HG03520 (cell line): ENCODE measurements at regions not wholly inside any gene's neighbourhood (a gene's known extent, or its start where the extent isn't known, plus 50 kb on each side); places are given as distances from the start of the nearest gene placed in this dataset.
"Not testable (repeated sequence)": the region's sequence is repeated elsewhere in the genome, so short reads cannot be mapped to it uniquely, and the experiment has no call there.

Experiments
- ATAC-seq: cut with Tn5 transposase; IDR thresholded peaks from one replicate; pipeline ENCODE4 v1.9.1; 2021; ENCODE audit warnings: mild to moderate bottlenecking, moderate library complexity; ENCODE audit not compliant: unreplicated experiment

DNA sequence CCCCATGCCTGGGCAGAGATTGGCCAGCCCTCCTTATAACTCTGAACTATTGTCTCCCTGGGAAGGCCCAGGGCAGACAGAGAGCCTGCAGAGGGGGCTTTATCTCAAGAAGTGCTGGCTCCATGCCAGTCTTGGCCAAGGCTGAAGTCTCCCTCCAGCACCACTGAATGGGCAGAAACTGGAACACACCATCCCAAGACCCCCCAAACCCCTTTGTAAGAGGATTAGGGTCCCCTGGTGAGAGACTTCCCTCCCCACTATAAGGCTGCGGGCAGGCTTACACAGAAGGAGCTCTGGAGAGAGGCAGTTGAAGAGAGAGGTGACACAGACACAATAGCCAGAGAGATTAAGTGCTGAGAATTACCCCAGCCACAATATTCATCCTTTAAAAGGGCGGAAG is 97.2 kb downstream of the NAV1 start:
- no peak for ATAC-seq

DNA sequence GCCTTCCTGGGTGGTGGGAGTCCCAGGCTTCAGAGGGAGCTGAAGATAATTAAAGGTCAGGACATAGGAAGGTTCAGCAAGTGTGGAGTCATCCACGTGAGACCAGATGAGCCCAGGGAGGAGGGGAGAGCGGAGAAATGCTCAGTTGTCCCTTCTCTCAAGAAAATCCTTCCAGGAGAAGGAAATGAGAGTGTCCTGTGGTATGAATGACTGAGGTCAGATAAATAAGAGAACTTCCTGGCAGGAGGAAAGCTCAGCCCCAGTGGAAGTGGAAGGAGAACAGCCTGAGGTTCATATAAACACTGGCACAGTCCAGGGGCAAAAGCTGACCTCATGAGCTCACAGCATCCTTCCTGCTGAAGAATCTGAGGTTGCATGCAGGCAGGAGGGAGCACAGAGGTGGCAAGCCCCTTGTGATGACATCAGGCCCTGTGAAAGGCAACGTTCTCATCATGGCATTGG is 97.6 kb downstream of the NAV1 start:
- ATAC-seq: no peak

GRCh38 chr1:201637282-201638079 is 98.6 kb downstream of the NAV1 start:
- ATAC-seq: no peak

DNA sequence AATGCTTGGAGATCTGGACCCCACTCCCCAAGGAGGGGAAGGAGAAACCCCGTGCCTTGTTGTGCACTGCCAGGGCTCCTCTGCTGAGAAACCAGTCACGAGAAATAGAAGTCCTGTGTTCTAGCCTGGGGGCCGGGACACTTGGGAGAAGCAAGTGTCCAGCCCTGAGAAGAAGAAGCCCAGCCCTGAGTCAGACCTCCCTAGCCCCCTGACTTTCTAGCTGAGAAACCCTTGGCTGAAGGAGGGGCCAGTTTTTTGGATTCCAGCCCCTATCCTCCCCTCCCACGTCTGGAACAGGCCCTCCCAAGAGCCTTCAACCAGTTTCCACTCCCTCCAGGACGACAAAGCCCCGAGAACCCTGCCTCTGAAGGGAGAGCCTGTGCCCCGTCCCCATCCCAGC is 100.5 kb downstream of the NAV1 start:
- ATAC-seq: no peak

GRCh38 chr1:201639826-201640225 is 100.9 kb downstream of the NAV1 start:
- no peak for ATAC-seq

DNA sequence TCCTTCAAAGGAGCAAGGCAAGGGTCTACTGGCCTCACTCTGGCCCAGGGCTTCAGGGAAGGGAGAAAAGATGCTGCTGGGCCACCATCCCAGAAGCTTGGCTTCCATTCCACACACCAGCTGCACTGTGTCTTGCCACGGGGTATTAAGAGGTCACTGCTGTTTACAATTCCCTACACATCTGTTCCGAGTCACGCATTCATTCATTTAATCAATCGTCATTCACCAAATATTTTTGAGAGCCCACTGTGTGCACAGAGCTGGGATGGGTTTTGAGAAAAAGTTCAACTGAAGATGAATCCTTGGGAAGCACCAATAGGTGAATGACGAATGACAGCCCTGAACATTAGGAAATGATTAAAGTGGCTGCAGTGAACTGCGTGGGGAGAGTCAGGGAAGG is 101.7 kb downstream of the NAV1 start:
- no peak for ATAC-seq

GRCh38 chr1:201641524-201642253 is 102.8 kb downstream of the NAV1 start:
- no peak for ATAC-seq

DNA sequence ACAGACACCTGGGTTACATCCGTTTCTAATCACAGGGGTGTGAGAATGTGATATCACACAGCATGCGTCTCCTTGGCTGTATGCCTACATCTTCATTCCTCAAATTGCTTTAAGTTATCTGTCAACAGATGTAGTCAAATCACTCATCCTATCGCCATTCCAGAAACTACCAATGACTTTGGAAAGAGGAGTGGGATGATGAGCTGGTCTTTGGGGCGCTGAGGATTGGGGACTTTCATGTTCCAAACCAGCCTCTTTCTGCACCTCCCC is 104.8 kb downstream of the NAV1 start:
- no peak for ATAC-seq

- ATAC-seq: no peak
Measured at GRCh38 chr1:201644197-201644596, 105.3 kb downstream of the NAV1 start.

DNA sequence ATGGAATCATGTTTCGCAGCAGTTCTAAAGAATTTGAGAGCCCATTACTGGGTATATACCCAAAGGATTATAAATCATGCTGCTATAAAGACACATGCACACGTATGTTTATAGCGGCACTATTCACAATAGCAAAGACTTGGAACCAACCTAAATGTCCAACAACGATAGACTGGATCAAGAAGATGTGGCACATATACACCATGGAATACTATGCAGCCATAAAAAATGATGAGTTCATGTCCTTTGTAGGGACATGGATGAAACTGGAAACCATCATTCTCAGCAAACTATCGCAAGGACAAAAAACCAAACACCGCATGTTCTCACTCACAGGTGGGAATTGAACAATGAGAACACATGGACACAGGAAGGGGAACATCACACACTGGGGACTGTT is 106.1 kb downstream of the NAV1 start:
- not testable (repeated sequence) for ATAC-seq

- no peak for ATAC-seq
Measured at GRCh38 chr1:201645956-201646355, 107.0 kb downstream of the NAV1 start.

DNA sequence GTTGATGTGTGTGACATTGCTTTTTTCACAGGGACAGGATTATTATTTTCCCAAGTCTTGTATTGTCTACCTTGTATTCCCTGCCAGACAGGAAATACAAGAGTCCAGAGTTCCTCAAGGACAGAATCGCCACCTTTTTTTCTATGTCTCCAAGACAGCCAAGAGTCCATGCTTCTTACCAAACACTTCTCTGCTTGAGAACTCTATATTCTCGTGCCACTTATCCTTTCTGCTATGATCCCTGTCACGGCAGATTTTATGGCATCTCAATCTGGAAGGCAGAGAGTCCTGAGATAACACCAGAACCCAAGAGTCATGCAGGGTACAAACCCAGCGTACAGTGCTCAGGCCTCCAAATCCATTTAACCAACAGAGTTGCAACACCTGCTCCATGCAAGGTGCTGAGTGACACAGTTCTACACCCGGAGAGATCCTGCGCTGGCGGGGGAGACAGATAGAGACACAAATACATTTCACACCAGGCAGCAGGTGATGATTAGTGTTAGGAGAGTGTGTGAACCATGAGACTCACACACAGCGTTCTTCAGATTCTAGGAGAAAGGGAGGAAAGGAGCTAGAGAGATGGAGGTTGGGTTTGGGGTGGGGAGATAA is 107.6 kb downstream of the NAV1 start:
- ATAC-seq: no peak

DNA sequence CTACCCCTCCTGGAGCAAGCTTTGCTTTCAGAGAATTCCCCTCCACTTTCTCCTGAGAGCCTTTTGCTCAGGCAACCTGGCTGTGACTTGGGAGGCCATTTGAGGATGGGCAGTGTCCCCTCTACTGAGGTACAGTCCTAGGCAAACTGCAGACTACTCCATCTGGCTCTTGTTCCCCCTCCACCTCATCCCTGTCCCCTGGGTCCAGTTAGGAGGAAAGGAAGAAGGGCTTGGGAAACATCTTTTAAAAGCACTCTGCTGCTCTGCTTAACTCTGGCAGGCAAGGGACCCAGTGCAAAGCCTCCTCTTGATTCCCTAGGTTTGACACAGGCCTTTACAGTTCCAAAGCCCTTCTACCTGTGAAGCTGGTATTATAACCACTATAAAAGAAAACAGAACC is 108.2 kb downstream of the NAV1 start:
- no peak for ATAC-seq

DNA sequence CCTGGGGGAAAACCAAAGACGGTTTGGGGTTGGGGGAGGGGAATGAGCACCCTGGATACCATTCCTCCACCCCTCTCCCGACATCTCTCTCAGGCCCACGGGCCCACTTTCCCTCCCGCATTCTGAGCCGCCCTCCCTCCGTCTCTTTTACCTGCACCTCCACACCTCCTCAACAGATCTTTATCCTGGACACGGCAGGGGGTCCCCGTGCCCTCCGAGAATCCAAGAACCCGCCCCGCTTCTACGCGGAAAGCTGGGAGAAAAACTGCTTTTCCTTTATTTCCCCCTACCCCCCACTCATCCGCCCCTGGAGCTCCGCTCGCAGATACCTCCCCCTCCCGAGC is 108.8 kb downstream of the NAV1 start:
- no peak for ATAC-seq

DNA sequence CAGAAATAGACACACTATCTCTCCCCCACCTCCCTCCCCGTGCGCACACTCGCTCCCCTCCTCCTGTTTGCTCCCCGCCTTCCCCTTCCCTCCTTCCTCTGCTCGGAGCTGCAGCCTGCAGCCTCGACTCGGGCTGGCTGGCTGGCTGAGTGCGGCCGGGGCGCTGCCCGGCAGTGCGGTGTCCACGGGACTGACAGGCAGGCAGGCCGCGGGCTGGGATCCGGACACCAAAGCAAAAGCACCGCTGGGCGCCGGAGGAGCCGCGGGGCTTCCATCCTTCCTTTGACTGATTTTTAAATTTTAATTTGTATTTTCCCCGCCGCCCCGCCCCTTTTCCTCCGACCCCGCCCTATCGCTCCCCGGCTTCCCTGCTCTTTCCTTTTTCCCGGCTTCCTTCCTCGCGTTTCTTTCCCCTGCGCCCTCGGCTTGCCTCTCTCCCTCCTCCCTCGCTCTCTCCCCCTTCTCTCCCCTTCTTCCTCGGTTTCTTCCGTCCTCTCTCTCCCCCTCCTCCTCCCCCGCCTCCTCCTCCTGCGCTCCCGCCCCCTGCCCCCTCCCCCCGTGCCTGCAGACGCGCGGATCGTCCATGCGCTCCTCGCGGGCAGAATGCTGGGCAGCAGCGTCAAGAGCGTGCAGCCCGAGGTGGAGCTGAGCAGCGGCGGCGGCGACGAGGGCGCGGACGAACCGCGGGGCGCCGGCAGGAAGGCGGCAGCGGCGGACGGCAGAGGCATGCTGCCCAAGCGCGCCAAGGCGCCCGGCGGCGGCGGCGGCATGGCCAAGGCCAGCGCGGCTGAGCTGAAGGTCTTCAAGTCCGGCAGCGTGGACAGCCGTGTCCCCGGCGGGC is 109.4 kb downstream of the NAV1 start:
- ATAC-seq: no peak

GRCh38 chr1:201648907-201649721 is 110.2 kb downstream of the NAV1 start:
- no peak for ATAC-seq

GRCh38 chr1:201649761-201650622 is 111.1 kb downstream of the NAV1 start:
- ATAC-seq: no peak

- no peak for ATAC-seq
Measured at GRCh38 chr1:201650623-201650933, 111.7 kb downstream of the NAV1 start.

- ATAC-seq: no peak
Measured at GRCh38 chr1:201652181-201652580, 113.3 kb downstream of the NAV1 start.

GRCh38 chr1:201653233-201653632 is 114.3 kb downstream of the NAV1 start:
- ATAC-seq: no peak
